Endodermal cell (in vitro differentiated cells): ENCODE measurements at regions not wholly inside any gene's neighbourhood (a gene's known extent, or its start where the extent isn't known, plus 50 kb on each side); places are given as distances from the start of the nearest gene placed in this dataset.

Source experiments
- DNase-seq: peaks from one replicate; pipeline ENCODE4 v3.0.0-alpha.2; 2017
- H3K27ac ChIP-seq: 2 replicates; pipeline ENCODE4 v1.5.1; 2013; ENCODE audit warnings: mild to moderate bottlenecking, low read depth, low read length, moderate library complexity
- H3K27me3 ChIP-seq: 2 replicates; pipeline ENCODE4 v1.6.1; 2013; ENCODE audit warnings: mild to moderate bottlenecking, low read length, moderate library complexity; ENCODE audit not compliant: insufficient read depth, control insufficient read depth, poor library complexity, severe bottlenecking
- H3K36me3 ChIP-seq: 2 replicates; pipeline ENCODE4 v1.7.0; 2013; ENCODE audit warnings: mild to moderate bottlenecking, low read length, moderate library complexity; ENCODE audit not compliant: control insufficient read depth, insufficient read depth
- H3K4me1 ChIP-seq: one replicate; pipeline ENCODE4 v1.7.0; 2013; ENCODE audit warnings: low read length; ENCODE audit not compliant: control insufficient read depth, insufficient read depth
- H3K4me3 ChIP-seq: 2 replicates; pipeline ENCODE4 v1.5.1; 2013; ENCODE audit warnings: mild to moderate bottlenecking, low read length, moderate library complexity
- H3K9ac ChIP-seq: 2 replicates; pipeline ENCODE4 v1.6.1; 2013; ENCODE audit warnings: mild to moderate bottlenecking, low read length, moderate library complexity; ENCODE audit not compliant: poor library complexity, severe bottlenecking; ENCODE audit errors: extremely low read depth
- H3K9me3 ChIP-seq: 2 replicates; pipeline ENCODE4 v1.6.1; 2013; ENCODE audit warnings: mild to moderate bottlenecking, low read length, moderate library complexity; ENCODE audit not compliant: control insufficient read depth
- H3K27ac Mint-ChIP-seq: 2 replicates; pipeline ENCODE4 v1.8.0; 2020; ENCODE audit warnings: mixed read lengths
- H3K27me3 Mint-ChIP-seq: 2 replicates; pipeline ENCODE4 v1.8.0; 2021; ENCODE audit warnings: mild to moderate bottlenecking, mixed read lengths; ENCODE audit not compliant: insufficient read depth
- H3K36me3 Mint-ChIP-seq: 2 replicates; pipeline ENCODE4 v1.8.0; 2020; ENCODE audit warnings: low read depth, mixed read lengths
- H3K4me1 Mint-ChIP-seq: 2 replicates; pipeline ENCODE4 v1.8.0; 2020; ENCODE audit warnings: mixed read lengths
- H3K4me3 Mint-ChIP-seq: 2 replicates; pipeline ENCODE4 v1.8.0; 2020; ENCODE audit warnings: mild to moderate bottlenecking, moderate library complexity, mixed read lengths
- H3K9me3 Mint-ChIP-seq: 2 replicates; pipeline ENCODE4 v1.8.0; 2020; ENCODE audit warnings: mild to moderate bottlenecking, mixed read lengths
- WGBS, 2 experiments: methylation state at CpG; one replicate each; pipeline versions ENCODE4 v1.1.5 to v1.1.7; 2013; ENCODE audit warnings: missing lambda C conversion rate in 2 of 2, mixed read lengths in 1 of 2; ENCODE audit not compliant: insufficient coverage in 1 of 2, insufficient read length in 1 of 2; 5-methylcytosine and 5-hydroxymethylcytosine counted together
- TF ChIP-seq, protein P1 (sequence below): fragments of 200-600 bp; sonication (generic); conservative IDR thresholded peaks from 2 replicates; pipeline ENCODE4 v1.5.0; 2021; ENCODE audit warnings: antibody characterized with exemption, mild to moderate bottlenecking

DNA sequence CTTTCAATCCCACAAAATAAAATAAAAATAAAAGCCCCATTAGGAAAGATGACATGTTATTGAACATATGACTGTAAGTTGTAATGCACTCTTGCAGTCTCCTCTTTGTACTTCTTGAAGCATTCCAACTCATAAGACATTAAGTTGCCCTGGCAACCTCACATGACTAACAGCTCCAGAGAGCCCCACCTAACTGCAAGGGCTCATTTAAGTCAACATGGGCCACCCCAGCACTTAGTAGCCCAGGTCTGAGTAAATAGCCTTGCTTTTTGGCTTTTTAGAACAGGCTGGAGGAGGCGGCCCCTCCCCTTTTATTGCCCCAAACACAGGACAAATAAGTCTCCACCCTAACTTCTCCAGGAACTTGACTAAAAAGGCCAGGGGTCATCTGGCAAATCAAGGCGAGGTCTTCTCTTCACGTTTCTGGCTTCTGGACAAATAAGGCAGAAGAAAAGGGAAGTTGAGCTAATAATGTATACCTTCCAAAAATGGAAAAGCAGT is 135.1 kb downstream of the TMCO5A start:
- Mint-ChIP-seq H3K9me3 (no peaks in the 10 kb centered on the region), H3K4me3 (no peak overlapping the region), H3K36me3 (no peaks in the 10 kb centered on the region), H3K27ac (no peak overlapping the region), H3K4me1 (peaks cover 59% of the 10 kb centered on the region), H3K27me3 (peaks cover 31% of the 10 kb centered on the region)
- WGBS, 2 experiments = 70 to 74% methylated on average over 2 to 3 of the region's 3 CpGs
- peak overlapping the region; percentile 92 for H3K27ac ChIP-seq
- no peak overlapping the region for H3K9ac ChIP-seq
- H3K4me3 ChIP-seq = no peak overlapping the region
- no peaks in the 10 kb centered on the region for H3K9me3 ChIP-seq
- peaks cover 16% of the 10 kb centered on the region for H3K4me1 ChIP-seq
- TF ChIP-seq, protein P1, sequence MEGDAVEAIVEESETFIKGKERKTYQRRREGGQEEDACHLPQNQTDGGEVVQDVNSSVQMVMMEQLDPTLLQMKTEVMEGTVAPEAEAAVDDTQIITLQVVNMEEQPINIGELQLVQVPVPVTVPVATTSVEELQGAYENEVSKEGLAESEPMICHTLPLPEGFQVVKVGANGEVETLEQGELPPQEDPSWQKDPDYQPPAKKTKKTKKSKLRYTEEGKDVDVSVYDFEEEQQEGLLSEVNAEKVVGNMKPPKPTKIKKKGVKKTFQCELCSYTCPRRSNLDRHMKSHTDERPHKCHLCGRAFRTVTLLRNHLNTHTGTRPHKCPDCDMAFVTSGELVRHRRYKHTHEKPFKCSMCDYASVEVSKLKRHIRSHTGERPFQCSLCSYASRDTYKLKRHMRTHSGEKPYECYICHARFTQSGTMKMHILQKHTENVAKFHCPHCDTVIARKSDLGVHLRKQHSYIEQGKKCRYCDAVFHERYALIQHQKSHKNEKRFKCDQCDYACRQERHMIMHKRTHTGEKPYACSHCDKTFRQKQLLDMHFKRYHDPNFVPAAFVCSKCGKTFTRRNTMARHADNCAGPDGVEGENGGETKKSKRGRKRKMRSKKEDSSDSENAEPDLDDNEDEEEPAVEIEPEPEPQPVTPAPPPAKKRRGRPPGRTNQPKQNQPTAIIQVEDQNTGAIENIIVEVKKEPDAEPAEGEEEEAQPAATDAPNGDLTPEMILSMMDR = no peak
- H3K36me3 ChIP-seq = no peaks in the 10 kb centered on the region
- DNase-seq = no peak
- H3K27me3 ChIP-seq = no peaks in the 10 kb centered on the region

DNA sequence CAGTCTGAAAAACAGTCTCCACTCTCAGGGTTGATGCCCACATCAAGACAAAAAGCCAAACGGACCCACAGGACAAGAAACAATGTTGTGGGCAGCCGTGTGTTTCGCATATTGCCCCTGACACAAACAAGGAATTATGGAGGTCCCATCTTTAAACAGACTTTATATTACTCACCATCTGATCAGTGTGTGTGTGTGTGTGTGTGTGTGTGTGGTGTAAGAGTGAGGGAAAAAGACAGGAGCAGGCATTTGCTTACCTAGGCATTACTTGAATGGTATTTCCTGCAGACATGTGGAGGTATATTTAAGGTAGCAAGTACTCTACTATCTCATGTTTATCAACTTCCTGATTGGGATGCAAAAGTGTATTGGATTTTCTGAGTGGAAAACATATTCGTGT is 136.3 kb downstream of the TMCO5A start:
- Histone ChIP-seq H3K4me3 (no peak overlapping the region), H3K9ac (no peak overlapping the region), H3K36me3 (no peaks in the 10 kb centered on the region), H3K9me3 (no peaks in the 10 kb centered on the region), H3K27me3 (no peaks in the 10 kb centered on the region), H3K27ac (no peak overlapping the region), H3K4me1 (peaks cover 19% of the 10 kb centered on the region)
- H3K36me3 Mint-ChIP-seq = no peaks in the 10 kb centered on the region
- H3K27ac Mint-ChIP-seq = no peak overlapping the region
- no peaks in the 10 kb centered on the region for H3K9me3 Mint-ChIP-seq
- no peak for DNase-seq
- peaks cover 31% of the 10 kb centered on the region for H3K27me3 Mint-ChIP-seq
- 85 to 89% methylated on average over 1 to 4 of the region's 4 CpGs for whole genome bisulfite sequencing, 2 experiments
- TF ChIP-seq, protein P1 = no peak
- no peak overlapping the region for H3K4me3 Mint-ChIP-seq
- H3K4me1 Mint-ChIP-seq = peaks cover 66% of the 10 kb centered on the region

DNA sequence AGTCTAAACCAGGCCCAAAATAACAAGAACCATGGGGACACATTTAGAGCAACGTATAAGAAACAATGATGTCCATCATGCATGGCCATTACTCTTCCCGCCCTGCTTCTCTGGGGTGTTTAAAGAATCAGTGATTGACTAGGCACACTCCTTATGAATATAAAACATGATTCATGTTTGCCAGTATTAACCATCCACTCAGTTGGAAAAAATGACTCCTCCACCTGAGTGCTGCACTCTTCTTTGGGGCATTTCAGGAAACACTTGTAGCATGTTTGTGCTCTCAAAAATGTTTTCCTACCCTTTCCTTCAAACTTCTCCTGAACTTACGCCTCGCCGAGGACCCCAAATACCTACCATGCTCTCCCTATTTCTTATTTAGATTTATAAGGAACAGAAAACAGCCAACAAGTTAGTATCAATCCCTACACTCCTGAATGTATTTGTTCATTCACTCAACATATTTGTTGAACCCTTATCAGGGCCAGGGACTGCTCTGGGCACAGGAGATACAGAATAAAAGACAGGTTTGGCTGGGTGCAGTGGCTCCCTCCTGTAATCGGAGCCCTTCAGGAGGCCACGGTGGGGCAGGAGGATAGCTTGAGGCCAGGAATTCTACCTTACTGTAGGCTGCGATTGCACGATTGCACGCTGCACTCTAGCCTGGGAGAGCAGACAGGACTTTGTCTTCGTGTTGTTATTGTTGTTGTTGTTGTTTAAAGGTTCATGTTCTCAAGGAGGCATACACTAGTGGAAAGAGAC is 137.0 kb downstream of the TMCO5A start:
- Mint-ChIP-seq H3K4me1 (peaks cover 60% of the 10 kb centered on the region), H3K36me3 (no peaks in the 10 kb centered on the region), H3K9me3 (no peaks in the 10 kb centered on the region), H3K4me3 (peak overlapping the region; percentile 64), H3K27ac (no peak overlapping the region), H3K27me3 (peaks cover 31% of the 10 kb centered on the region)
- no peaks in the 10 kb centered on the region for H3K9me3 ChIP-seq
- no peaks in the 10 kb centered on the region for H3K36me3 ChIP-seq
- TF ChIP-seq, protein P1 = no peak
- no peaks in the 10 kb centered on the region for H3K27me3 ChIP-seq
- DNase-seq = no peak
- H3K9ac ChIP-seq = no peak overlapping the region
- 88 to 91% methylated on average over 6 to 11 of the region's 11 CpGs for WGBS, 2 experiments
- H3K27ac ChIP-seq = no peak overlapping the region
- peaks cover 19% of the 10 kb centered on the region for H3K4me1 ChIP-seq
- H3K4me3 ChIP-seq = no peak overlapping the region
